AG09319 (cell line): ENCODE measurements at regions not wholly inside any gene's neighbourhood (a gene's known extent, or its start where the extent isn't known, plus 50 kb on each side); places are given as distances from the start of the nearest gene placed in this dataset.
"Not testable (repeated sequence)": the region's sequence is repeated elsewhere in the genome, so short reads cannot be mapped to it uniquely, and the experiment has no call there.

ENCODE experiments used
- DNase-seq: peaks from one replicate; pipeline ENCODE4 v3.0.0-alpha.2; 2010; ENCODE audit warnings: low read depth; ENCODE audit errors: extremely low read depth
- TF ChIP-seq, protein P1 (sequence below): IDR thresholded peaks from 2 replicates; pipeline ENCODE4 v1.5.1; 2011; ENCODE audit warnings: low read depth, mild to moderate bottlenecking, inconsistent platforms, low read length, moderate library complexity

DNA sequence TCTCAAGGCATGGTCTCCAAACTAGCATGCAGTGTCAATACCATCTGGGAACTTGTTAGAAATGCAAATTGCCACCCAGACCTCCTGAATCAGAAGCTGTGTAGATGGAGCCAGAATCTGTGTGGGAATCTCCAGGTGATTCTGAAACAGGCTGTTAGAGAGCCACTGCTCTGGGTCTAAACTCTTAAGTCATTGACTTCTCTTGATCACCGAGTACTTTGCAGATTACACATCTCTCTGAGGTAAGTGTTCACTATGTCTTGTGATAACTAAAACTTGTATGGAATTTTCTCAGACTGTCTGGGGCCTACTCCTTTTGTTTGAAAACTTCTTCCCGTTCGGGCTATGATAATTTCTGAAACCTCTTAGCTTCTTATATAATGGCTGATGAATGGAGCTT, 315.6 kb downstream of the EDEM1 start:
- TF ChIP-seq, protein P1, sequence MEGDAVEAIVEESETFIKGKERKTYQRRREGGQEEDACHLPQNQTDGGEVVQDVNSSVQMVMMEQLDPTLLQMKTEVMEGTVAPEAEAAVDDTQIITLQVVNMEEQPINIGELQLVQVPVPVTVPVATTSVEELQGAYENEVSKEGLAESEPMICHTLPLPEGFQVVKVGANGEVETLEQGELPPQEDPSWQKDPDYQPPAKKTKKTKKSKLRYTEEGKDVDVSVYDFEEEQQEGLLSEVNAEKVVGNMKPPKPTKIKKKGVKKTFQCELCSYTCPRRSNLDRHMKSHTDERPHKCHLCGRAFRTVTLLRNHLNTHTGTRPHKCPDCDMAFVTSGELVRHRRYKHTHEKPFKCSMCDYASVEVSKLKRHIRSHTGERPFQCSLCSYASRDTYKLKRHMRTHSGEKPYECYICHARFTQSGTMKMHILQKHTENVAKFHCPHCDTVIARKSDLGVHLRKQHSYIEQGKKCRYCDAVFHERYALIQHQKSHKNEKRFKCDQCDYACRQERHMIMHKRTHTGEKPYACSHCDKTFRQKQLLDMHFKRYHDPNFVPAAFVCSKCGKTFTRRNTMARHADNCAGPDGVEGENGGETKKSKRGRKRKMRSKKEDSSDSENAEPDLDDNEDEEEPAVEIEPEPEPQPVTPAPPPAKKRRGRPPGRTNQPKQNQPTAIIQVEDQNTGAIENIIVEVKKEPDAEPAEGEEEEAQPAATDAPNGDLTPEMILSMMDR: no peak

DNA sequence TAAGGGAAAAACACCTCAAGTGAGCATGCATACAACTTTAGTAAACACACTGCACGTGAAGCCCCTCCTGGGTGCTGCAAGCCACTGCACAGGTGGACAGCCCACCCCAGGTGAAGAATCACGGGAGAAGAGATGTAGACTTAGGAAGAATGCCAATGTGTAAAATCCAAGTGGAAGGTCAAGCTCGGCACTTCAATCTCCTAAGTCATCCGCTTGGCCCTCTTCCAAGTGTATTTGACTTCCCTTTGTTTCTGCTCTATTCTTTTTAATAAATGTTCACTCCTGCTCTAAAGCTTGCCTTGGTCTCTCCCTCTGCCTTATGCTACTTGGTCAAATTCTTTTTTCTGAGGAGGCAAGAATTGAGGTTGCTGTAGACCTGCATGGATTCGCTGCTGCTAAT, 316.6 kb downstream of the EDEM1 start:
- TF ChIP-seq, protein P1: no peak
- no peak for DNase-seq

More for the DNA sequence above, 315.6 kb downstream of the EDEM1 start:
- no peak for DNase-seq

DNA sequence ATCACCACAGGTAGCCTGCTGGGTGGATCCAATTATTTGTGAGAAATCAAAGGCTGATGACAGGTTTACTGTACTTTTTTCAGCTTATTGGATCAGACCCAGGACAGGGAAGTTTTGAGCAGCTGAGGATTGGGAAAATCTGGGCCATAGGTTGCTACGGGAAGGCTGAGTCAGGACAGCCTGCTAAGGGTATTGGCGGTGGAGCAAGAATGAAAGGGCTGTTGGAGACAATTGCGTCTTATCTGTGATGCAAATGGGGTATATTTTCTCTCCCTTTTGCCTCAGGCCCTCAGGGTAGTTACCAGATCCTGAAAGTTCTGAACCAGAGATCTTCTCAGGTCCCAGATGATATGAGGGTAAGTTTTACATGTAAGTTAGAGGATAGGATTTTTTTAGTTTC, 317.7 kb downstream of the EDEM1 start:
- DNase-seq: no peak
- TF ChIP-seq, protein P1: no peak

DNA sequence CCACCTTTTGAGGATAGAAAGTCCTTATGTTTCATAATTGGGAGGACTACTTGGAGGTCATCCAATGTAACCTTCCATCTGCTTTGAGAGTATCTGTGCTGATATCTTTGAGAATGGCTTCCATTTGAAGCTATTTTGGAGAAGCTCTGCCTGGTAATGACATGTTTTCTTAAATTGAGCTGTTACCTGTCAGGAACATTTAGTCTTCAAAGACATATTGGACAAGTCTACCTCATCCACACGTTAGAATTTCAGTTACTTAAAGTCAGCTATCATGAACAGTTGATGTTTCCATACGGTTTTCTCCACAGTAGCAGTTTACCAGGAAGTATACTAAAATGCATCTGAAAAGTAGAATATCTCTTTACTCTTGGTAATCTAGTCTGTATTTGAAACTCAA, 318.5 kb downstream of the EDEM1 start:
- TF ChIP-seq, protein P1: no peak
- no peak for DNase-seq

DNA sequence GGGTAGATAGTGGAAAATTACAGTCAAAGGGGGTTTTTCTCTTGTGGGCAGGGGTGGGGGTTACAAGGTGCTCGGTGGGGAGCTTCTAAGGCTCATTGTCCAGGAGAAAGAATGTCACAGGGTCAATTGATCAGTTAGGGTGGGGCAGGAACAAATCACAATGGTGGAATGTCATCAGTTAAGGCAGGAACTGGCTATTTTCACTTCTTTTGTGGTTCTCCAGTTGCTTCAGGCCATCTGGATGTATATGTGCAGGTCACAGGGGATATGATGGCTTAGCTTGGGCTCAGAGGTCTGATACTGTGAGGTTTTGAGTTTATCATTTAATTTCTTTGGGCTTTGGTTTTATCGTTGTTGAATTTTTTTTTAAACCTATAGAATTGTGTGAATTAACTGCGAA, 321.4 kb downstream of the EDEM1 start:
- DNase-seq: not testable (repeated sequence)

DNA sequence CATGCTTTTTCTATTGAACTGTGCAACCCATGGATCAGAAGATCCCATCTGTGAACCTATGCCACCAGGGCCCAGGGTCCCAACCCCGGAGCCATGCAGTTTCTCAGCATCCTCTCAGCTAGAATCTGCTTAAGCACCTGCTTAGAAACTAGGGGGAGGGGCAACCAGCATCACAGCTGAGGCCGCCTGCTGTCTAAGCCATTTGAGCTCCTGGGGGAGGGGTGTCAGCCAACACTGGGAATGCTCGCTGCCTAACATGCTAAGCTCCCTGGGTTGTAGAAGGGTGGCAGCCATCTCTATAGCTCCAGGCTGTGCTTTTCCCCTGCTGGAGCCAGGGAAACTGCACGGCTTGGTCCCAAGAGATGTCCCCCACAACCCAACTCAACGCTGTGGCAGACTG, 322.8 kb downstream of the EDEM1 start:
- DNase-seq: no peak
- TF ChIP-seq, protein P1: no peak

DNA sequence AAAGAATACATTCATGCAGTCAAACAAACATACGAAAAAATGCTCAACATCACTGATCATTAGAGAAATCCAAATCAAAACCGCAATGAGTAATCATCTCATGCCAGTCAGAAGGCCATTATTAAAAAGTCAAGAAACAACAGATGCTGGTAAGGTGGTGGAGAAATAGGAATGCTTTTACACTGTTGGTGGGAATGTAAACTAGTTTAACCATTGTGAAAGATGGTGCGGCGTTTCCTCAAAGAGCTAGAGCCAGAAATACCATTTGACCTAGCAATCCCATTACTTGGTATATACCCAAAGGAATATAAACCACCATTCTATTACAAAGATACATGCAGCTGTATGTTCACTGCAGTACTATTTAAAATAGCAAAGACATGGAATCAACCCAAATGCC, 330.4 kb downstream of the EDEM1 start:
- TF ChIP-seq, protein P1: no peak

DNA sequence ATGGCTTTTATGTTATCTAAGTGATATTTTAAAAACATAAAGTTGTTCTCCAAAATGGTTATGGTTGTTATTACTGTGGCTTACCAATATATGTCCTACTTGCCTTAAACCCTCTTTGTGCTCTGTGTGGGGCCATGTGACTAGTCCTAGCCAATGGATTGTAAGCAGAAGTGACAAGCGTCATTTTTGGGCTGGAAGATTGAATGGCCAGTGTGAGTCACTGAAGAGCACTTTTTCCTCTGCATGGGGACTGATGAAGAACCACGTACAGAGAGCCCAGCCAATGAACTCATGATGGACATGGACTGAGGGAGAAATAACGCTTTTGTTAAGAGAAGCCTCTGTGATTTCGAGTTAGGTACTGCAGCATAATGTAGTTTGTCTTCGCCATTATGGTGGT, 332.7 kb downstream of the EDEM1 start:
- TF ChIP-seq, protein P1: no peak
- no peak for DNase-seq

More for the DNA sequence above, 330.4 kb downstream of the EDEM1 start:
- DNase-seq: no peak
